ENCODE measurements at regions not wholly inside any gene's neighbourhood (a gene's known extent, or its start where the extent isn't known, plus 50 kb on each side); places are given as distances from the start of the nearest gene placed in this dataset.

GRCh38 chr14:51576879-51577278 lies 74.8 kb upstream of the FRMD6 start:
- Histone ChIP-seq H3K36me3 (ENCODE audit: low read depth) (no peaks in the 10 kb centered on the region), H2AFZ (0 out of 2 replicates have a peak overlapping the region, but pooled peaks have one; percentile 9), H4K20me1 (ENCODE audit: insufficient read depth) (no peaks in the 10 kb centered on the region), H3K9me3 (ENCODE audit: low read depth) (no peaks in the 10 kb centered on the region), H3K4me2 (ENCODE audit: unreplicated experiment) (peak overlapping the region; percentile 62), H3K27ac (peak overlapping the region; percentile 80), H3F3A (ENCODE audit: insufficient read depth) (peaks cover 56% of the 10 kb centered on the region), H3K9me2 (ENCODE audit: insufficient read depth) (no peaks in the 10 kb centered on the region), H3K4me1 (ENCODE audit: insufficient read depth) (peaks cover 54% of the 10 kb centered on the region), H3K27me3 (replicated peaks; ENCODE audit: insufficient read depth) (no peaks in the 10 kb centered on the region), H3K79me2 (ENCODE audit: insufficient read depth) (peaks cover 9% of the 10 kb centered on the region; the same call in 1 of the 2 replicates), H3K9ac (0 out of 2 replicates have a peak overlapping the region, but pooled peaks have one; percentile 62), H3K4me3 (no peak overlapping the region)
- in situ Hi-C loops (cut with MboI), result no loop called here
- TF ChIP-seq EZH2 (IDR thresholded peaks at IDR 0.05; ENCODE audit: insufficient read depth, poor library complexity, severe bottlenecking) (no peak), EZH2phosphoT487 (IDR thresholded peaks at IDR 0.05; ENCODE audit: insufficient read depth, low read depth) (no peak)
- 7 to 11% methylated on average over 1 of the region's 1 CpG for WGBS, 2 experiments (ENCODE audit: low coverage in 1 of 2, low lambda C conversion rate in 2 of 2, missing lambda C conversion rate in 2 of 2)
- DNase-seq, result peak; percentile 78

GRCh38 chr14:51578853-51579252 lies 72.9 kb upstream of the FRMD6 start:
- in situ Hi-C loops (cut with MboI), result no loop called here

GRCh38 chr14:51581017-51581881 lies 70.5 kb upstream of the FRMD6 start:
- TF ChIP-seq EZH2phosphoT487 (IDR thresholded peaks at IDR 0.05; ENCODE audit: insufficient read depth, low read depth) (no peak), EZH2 (IDR thresholded peaks at IDR 0.05; ENCODE audit: insufficient read depth, poor library complexity, severe bottlenecking) (no peak)
- no peaks in the 10 kb centered on the region for H3K9me3 ChIP-seq (ENCODE audit: low read depth)
- peak overlapping the region; percentile 78 for H3K4me2 ChIP-seq (ENCODE audit: unreplicated experiment)
- H3K27ac ChIP-seq, result peak overlapping the region; percentile 87
- in situ Hi-C loops (cut with MboI), result no loop called here
- H3K4me1 ChIP-seq (ENCODE audit: insufficient read depth), result peaks cover 54% of the 10 kb centered on the region
- H4K20me1 ChIP-seq (ENCODE audit: insufficient read depth), result no peaks in the 10 kb centered on the region
- peak overlapping the region; percentile 57 for H3K9ac ChIP-seq
- H3K9me2 ChIP-seq (ENCODE audit: insufficient read depth), result no peaks in the 10 kb centered on the region
- peak; percentile 90 for DNase-seq
- peaks cover 30% of the 10 kb centered on the region for H3K79me2 ChIP-seq (ENCODE audit: insufficient read depth)
- peaks cover 61% of the 10 kb centered on the region for H3F3A ChIP-seq (ENCODE audit: insufficient read depth)
- 22 to 24% methylated on average over 4 of the region's 4 CpGs for WGBS, 2 experiments (ENCODE audit: low coverage in 1 of 2, low lambda C conversion rate in 2 of 2, missing lambda C conversion rate in 2 of 2)
- H2AFZ ChIP-seq, result peak overlapping the region; percentile 7; the same call in 1 of the 2 replicates
- H3K4me3 ChIP-seq, result peak overlapping the region; percentile 48
- no peaks in the 10 kb centered on the region for H3K27me3 ChIP-seq (replicated peaks; ENCODE audit: insufficient read depth)
- no peaks in the 10 kb centered on the region for H3K36me3 ChIP-seq (ENCODE audit: low read depth)

More at GRCh38 chr14:51578853-51579252, 72.9 kb upstream of the FRMD6 start:
- peaks cover 19% of the 10 kb centered on the region for H3K79me2 ChIP-seq (ENCODE audit: insufficient read depth)
- H3K9ac ChIP-seq, result no peak overlapping the region
- no peaks in the 10 kb centered on the region for H3K36me3 ChIP-seq (ENCODE audit: low read depth)
- no peak for DNase-seq
- WGBS, 2 experiments (ENCODE audit: low coverage in 1 of 2, low lambda C conversion rate in 2 of 2, missing lambda C conversion rate in 2 of 2), result 95 to 96% methylated on average over 2 of the region's 2 CpGs
- H3F3A ChIP-seq (ENCODE audit: insufficient read depth), result peaks cover 75% of the 10 kb centered on the region
- peaks cover 68% of the 10 kb centered on the region for H3K4me1 ChIP-seq (ENCODE audit: insufficient read depth)
- H3K4me3 ChIP-seq, result no peak overlapping the region
- H3K27ac ChIP-seq, result no peak overlapping the region
- no peaks in the 10 kb centered on the region for H3K9me2 ChIP-seq (ENCODE audit: insufficient read depth)
- H2AFZ ChIP-seq, result no peak overlapping the region
- H3K4me2 ChIP-seq (ENCODE audit: unreplicated experiment), result no peak overlapping the region
- no peaks in the 10 kb centered on the region for H3K9me3 ChIP-seq (ENCODE audit: low read depth)
- H4K20me1 ChIP-seq (ENCODE audit: insufficient read depth), result no peaks in the 10 kb centered on the region
- TF ChIP-seq EZH2phosphoT487 (IDR thresholded peaks at IDR 0.05; ENCODE audit: insufficient read depth, low read depth) (no peak), EZH2 (IDR thresholded peaks at IDR 0.05; ENCODE audit: insufficient read depth, poor library complexity, severe bottlenecking) (no peak)
- H3K27me3 ChIP-seq (replicated peaks; ENCODE audit: insufficient read depth), result no peaks in the 10 kb centered on the region

- peak overlapping the region; percentile 87 for H3K27ac ChIP-seq
- no peaks in the 10 kb centered on the region for H3K9me3 ChIP-seq (ENCODE audit: low read depth)
- no peaks in the 10 kb centered on the region for H3K27me3 ChIP-seq (replicated peaks; ENCODE audit: insufficient read depth)
- peaks cover 42% of the 10 kb centered on the region for H3K4me1 ChIP-seq (ENCODE audit: insufficient read depth)
- WGBS, 2 experiments (ENCODE audit: low coverage in 1 of 2, low lambda C conversion rate in 2 of 2, missing lambda C conversion rate in 2 of 2), result 33 to 39% methylated on average over 2 of the region's 2 CpGs
- H3K4me2 ChIP-seq (ENCODE audit: unreplicated experiment), result no peak overlapping the region
- peaks cover 50% of the 10 kb centered on the region for H3F3A ChIP-seq (ENCODE audit: insufficient read depth)
- H3K9ac ChIP-seq, result peak overlapping the region; percentile 57; the same call in 1 of the 2 replicates
- DNase-seq, result peak; percentile 48
- no peaks in the 10 kb centered on the region for H3K36me3 ChIP-seq (ENCODE audit: low read depth)
- no peak for TF ChIP-seq EZH2phosphoT487 (IDR thresholded peaks at IDR 0.05; ENCODE audit: insufficient read depth, low read depth)
- TF ChIP-seq EZH2 (IDR thresholded peaks at IDR 0.05; ENCODE audit: insufficient read depth, poor library complexity, severe bottlenecking), result no peak
- in situ Hi-C loops (cut with MboI), result no loop called here
- no peaks in the 10 kb centered on the region for H3K9me2 ChIP-seq (ENCODE audit: insufficient read depth)
- no peak overlapping the region for H3K4me3 ChIP-seq
- H3K79me2 ChIP-seq (ENCODE audit: insufficient read depth), result peaks cover 30% of the 10 kb centered on the region
- no peaks in the 10 kb centered on the region for H4K20me1 ChIP-seq (ENCODE audit: insufficient read depth)
- H2AFZ ChIP-seq, result no peak overlapping the region
Observed at GRCh38 chr14:51582437-51582836, 69.3 kb upstream of the FRMD6 start.
